Fibroblast of skin of left quadriceps (primary cell): ENCODE measurements at regions not wholly inside any gene's neighbourhood (a gene's known extent, or its start where the extent isn't known, plus 50 kb on each side); places are given as distances from the start of the nearest gene placed in this dataset.
"Not testable (repeated sequence)": the region's sequence is repeated elsewhere in the genome, so short reads cannot be mapped to it uniquely, and the experiment has no call there.

ENCODE experiments used
- DNase-seq, 2 experiments: peaks; one replicate each; pipeline ENCODE4 v3.0.0-alpha.2; 2013; ENCODE audit warnings: low read depth in 2 of 2

GRCh38 chrX:35221391-35221790 lies 278.8 kb downstream of the FAM47B start:
- DNase-seq = not testable (repeated sequence)

DNA sequence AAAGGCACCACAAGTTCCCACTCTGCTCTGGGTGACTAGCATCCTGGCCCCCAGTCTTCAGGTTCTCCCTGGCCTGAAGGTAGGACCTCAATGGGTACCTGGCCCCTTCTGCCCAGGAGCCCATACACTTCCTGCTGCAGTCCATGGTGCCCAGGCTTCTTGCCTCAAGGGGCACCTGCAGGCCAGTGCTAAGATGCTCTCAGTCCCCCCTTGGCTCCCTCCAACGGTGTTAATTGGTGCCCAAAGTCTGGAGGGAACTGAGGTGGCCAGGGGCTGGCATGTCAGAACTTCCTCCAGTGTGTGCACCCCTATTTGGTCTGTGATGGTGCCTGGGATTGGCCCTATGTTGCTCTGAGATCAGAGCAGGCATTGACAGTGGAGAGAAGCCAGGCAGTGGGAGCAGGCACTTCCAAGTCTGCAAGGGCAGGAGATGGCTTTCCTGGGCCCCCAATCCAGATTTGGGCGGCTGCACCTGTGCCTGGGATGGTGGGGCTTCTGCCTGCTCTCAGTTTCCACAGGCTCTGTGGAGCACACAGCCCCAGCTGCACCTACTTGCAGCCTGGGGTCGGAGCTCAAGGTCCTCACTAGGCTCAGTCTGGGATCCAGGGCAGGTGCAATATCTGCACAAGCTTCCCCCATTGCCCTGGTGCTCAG lies 301.6 kb downstream of the FAM47B start:
- DNase-seq = no peak

- DNase-seq = no peak
Measured at GRCh38 chrX:35244796-35245508, 302.4 kb downstream of the FAM47B start.

DNA sequence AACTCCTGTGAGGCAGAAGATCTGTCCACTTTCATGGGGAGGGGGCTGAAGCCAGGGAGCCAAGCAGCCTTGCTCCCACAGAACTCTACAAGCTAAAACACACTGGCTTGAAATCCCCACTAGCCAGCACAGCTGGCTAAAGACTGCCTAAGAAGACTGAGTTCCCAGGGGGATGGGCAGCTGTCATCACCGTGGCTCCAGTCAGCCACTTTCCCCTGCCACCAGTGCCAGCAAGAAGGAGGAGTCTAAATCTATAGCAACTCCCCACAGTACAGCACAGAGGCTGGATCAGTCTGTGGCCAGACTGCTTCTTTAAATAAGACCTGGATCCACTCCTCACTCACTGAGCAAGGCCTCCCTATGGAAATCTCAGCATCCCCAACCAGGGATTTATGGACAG lies 308.6 kb downstream of the FAM47B start:
- DNase-seq = no peak

DNA sequence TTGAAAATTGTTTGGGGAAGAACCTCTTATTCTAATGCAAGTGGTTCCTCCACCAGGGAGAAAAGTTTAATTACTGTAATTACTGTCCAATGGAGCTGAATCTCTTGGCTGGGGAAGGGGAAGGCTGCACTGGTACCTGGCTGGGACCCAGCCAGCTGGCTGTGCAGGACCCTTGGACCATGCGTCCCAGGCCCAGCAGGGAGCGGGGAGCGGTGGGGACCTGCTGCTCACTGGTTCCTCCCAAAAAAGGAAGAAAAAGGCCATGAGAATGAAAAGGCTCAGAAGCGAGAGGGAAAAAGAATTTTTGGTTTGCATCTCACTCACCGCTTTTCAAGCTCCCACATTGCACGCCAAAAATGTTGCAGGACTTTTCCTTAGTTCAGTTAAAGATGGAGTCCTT lies 333.5 kb downstream of the FAM47B start:
- no peak for DNase-seq

- DNase-seq = no peak
Measured at GRCh38 chrX:35285289-35285962, 342.8 kb downstream of the FAM47B start.

- no peak for DNase-seq
Measured at GRCh38 chrX:35288657-35289056, 346.1 kb downstream of the FAM47B start.

- DNase-seq = no peak
Measured at GRCh38 chrX:35289952-35290351, 347.4 kb downstream of the FAM47B start.

DNA sequence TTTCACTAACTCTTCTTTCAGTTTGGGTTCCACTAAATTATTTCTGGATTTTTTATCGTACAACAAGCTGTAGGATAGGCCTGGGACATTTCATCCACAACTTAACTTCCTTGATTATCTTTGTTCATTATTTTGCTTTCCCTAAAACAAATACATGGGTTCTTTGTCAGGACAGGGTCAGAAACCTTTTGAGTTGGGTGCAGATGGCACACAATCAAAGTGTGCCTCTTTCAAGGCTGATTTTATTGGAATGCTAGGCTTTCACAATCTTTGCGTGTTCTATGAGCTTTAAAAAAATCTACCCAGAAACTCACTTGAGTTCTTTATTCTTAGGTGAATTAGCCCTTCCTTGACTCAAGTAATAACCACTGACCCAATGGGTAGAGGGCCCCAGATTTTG lies 348.4 kb downstream of the FAM47B start:
- no peak for DNase-seq

DNA sequence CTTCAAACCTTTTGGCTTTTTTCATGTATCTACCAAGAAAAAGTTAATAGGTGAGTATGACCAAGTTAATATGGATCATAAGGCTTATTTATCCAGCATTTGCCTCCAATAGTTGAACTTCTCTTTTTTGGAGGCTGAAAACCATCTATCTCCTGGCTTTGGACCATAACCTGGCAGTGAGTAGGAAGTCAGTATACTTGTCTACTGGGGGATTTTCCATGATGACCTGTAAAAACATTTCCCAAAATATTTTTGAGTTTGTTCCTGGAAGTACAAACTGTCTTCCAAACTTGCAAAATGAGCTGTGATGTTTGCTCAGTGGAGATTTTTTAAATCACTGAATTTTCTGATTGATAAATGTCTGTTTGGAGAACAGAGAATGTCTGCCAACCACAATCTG lies 349.9 kb downstream of the FAM47B start:
- DNase-seq = no peak

- not testable (repeated sequence) for DNase-seq
Measured at GRCh38 chrX:35305037-35305436, 362.4 kb downstream of the FAM47B start.

DNA sequence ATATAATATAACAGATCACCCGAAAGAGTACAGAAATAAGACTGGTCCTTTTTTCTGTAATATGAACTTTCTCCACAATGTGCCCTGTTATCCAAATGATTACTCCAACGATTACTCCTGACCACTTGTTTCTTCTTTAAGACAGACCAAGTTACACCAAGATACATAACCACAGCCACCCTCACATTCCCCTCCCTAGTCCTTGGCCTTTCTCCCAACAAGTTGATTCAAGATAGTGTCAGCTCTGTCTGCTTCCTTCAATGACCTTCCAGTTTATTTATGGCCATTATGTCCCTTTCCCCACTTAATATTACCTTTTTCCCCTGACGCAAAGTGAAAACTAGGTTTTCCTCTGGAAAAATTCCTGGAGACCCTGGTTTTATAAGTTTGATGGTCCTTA lies 397.2 kb downstream of the FAM47B start:
- no peak for DNase-seq

DNA sequence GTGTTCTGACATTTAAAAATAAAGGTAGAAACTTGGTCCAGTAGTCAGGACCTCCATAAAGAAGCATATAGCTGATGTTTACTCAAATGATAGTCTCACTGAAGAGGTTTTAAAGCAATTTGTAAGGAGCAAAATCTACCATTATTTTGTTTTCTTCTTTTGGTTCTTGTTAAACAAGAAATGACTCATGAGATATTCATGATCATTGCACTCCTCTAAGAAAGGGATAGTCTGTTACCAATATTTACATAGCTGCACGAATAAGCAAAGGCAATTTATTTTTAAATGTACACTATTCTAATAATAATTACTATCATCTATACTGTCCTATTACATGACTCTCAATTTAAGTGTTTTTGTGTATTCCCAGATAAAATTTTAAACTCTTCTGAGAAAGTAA lies 397.9 kb downstream of the FAM47B start:
- no peak for DNase-seq

DNA sequence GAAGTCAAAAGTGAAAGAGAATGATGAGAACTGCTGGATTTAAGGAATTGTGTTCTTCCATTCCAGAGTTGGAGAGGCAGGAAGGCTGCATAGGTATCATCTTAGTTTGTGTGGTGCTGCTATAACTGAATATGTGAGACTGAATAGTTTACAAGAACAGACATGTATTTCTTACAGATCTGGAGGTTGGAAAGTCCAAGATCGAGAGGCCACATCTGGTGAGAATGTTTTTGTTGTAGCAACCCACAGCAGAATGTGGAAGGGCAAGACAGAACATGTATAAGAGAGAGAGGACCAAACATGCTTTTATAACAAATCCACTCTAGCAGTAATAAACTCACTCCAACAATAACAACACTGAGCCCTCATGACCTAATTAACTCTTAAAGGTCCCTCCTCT lies 408.6 kb downstream of the FAM47B start:
- no peak for DNase-seq

GRCh38 chrX:35351795-35352483 lies 409.3 kb downstream of the FAM47B start:
- no peak for DNase-seq

DNA sequence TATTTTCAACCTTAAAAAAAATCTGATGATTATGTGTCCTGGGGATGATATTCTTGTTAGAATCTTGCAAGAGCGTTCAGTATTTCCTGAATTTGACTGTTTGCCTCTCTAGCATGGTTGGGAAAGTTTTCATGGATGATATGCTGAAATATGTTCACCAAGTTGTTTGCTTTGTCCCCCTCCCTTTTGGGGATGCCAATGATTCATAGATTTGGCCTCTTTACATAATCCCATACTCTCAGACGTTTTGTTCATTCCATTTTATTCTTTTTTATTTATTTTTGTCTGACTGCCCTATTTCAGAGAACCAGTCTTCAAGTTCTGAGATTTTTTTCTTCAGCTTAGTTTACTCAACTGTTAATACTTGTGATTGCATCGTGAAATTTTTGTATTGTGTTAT lies 415.1 kb downstream of the FAM47B start:
- no peak for DNase-seq

DNA sequence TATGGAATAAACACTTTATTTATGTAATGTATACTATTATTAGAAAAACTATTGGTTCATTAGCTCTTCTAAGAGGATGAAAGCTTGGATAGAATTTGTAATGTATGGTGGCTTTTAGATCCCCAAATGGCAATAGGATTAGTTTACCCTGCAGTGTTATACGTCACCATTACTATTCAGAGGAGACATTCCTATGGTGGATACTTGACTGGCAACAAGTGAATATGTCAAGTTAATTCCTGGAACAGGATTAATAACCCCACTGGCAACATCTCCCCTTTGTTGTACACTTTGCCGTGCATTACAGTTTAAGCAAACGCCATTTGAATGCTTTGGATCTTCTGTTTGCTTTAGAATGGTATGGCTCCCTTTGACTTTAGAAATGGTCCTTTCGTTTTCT lies 420.3 kb downstream of the FAM47B start:
- DNase-seq = no peak

DNA sequence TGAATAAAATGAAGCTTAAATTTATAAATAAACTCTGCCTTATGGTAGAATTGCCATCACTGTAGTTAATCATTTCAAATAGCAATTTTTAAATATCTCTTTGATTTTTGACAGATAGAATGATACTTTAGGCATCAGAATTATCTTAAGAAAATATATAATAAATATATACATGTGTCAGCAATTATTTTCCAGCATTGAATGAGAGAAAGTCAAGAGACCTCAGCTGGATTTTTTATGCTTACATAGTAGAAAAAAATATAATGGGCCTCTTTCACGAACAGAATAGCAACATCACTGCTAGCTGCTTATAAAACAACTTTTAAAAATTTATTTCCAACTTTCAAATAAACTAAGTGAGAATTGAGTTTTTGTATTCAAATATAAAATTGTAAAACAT lies 424.0 kb upstream of the MAGEB16 start:
- DNase-seq = no peak

GRCh38 chrX:35380808-35381700 lies 417.1 kb upstream of the MAGEB16 start:
- peak in 1 of 2 experiments; percentile 1 for DNase-seq

GRCh38 chrX:35381709-35382108 lies 416.4 kb upstream of the MAGEB16 start:
- DNase-seq = not testable (repeated sequence)

DNA sequence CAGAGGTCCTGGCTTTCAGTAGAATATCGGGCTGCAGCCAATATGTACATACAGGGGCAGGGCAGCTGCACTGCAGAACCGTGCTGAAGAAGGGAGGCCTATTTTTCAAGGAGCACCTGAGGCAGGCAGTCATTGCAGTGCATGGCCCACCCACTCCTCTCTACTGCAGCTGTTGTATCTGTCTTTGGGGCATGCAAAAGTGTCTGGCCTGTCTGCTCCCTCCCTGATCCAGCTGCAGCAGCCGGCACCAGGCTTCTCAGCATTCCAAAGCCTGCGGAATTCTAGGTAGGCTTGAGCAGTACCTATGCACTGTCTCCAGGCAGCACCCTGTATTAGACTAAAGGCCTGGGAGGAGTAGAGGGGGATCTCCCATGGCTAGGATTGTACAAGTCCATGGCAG lies 415.2 kb upstream of the MAGEB16 start:
- DNase-seq = no peak
